ENCODE measurements at regions not wholly inside any gene's neighbourhood (a gene's known extent, or its start where the extent isn't known, plus 50 kb on each side); places are given as distances from the start of the nearest gene placed in this dataset.

DNA sequence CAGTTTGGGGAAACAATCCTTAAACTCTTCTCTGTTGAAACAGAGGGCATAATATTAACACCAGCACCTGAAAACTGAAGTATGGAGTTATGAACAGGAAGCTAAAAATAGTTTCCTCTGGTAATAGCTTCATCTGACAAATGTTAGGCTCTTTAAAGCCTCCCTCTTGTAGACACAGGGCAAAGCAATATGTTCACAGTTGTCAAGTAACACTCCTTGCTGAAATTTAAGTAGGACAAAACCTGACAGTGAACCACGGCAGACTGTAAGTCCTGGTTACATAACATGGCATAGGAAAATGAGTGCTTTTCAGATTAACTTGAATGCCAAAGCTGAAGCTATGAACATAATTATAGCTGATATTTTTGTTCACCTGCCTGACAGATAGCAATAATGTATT is 172.9 kb downstream of the CMPK2 start:
- DNase-seq: no peak

GRCh38 chr2:6694555-6694954 is 171.2 kb downstream of the CMPK2 start:
- no peak for DNase-seq

- DNase-seq: no peak
Observed at GRCh38 chr2:6700335-6700734, 165.4 kb downstream of the CMPK2 start.

- DNase-seq: no peak
Observed at GRCh38 chr2:6704077-6704476, 161.6 kb downstream of the CMPK2 start.

DNA sequence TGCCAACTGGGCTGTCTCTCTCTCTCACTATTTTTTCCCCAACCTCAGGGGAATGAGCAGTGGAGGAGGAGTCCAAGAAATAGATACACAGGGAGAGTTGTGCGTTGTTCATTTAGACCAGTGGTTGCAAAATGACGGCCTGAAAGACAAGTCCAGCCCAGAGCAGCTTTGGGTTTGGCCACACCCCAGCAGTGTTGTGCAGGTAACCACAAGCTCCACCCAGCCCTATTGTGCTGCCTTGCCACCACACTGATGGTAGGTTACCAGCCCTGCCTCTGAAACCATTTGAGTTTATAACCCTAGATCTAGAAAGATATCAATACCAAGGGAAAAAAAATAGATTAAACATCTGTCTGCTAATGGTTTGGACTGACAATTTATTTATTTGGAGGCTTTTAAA is 144.3 kb downstream of the CMPK2 start:
- no peak for DNase-seq

GRCh38 chr2:6722574-6722973 is 143.1 kb downstream of the CMPK2 start:
- DNase-seq: no peak

- no peak for DNase-seq
Observed at GRCh38 chr2:6723865-6724604, 141.7 kb downstream of the CMPK2 start.

DNA sequence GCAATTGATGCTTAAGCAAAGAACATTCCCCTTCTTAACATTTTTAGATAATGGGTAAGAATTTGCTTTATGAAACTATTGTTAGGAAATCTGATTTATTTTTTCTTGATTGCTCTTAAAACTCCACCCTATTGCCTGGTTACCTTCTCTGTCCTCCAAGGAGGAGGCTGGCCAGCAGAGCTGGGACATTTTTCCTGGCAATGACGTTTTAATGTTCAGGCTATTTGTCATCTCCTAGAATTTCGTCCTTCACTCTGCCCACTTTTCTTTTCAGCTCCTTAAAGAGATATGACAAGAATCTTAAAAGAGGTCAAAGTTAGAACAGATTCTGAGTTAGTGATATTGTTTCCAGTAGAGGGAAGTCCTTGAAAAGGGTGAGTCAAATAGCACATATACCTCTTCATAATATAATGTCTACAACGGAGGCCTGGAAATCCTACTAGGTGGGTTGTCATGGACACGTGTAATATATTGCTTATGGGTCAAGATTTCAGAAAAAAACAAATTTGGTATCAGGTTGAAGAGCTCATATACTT is 141.0 kb downstream of the CMPK2 start:
- no peak for DNase-seq

DNA sequence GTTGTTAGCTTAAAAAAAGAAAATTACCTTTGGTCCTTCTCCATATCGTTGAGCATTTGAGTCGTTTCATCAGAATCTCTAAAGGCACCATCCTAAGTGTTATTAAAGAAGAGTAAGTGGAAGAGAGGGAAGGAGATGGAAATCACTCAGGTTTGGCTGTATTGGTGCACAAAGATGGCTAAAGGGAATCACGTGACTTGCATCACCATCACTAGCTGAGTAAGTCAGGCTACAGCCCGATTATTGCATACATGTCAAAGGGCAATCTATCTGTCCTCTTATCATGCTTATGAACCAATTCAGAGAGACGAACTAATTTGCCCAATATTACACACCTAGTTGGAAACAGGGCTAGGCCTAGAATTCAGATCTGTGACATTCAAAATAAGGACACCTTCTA is 137.6 kb downstream of the CMPK2 start:
- DNase-seq: no peak

GRCh38 chr2:6730003-6730402 is 135.7 kb downstream of the CMPK2 start:
- DNase-seq: no peak

GRCh38 chr2:6730649-6731532 is 134.8 kb downstream of the CMPK2 start:
- no peak for DNase-seq

DNA sequence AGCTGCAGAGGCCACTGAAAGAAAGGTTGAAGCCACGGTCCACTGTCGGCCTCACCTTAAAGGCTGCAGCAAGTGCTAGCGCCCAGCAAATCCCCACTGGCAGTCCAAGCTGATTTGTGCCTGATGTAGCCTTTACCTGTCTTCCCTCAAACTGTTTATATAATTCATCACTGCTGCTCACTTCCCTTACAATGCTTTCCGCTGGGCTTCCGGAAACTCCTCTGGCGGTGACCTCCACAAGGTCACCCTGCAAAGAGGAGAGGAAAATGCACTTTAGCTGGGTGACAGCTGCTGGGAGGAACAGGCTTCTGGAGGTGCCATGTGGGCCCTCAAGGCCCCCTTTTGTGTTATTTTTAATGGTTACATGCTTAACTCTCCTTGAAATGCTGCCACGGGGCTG is 126.2 kb downstream of the CMPK2 start:
- no peak for DNase-seq

DNA sequence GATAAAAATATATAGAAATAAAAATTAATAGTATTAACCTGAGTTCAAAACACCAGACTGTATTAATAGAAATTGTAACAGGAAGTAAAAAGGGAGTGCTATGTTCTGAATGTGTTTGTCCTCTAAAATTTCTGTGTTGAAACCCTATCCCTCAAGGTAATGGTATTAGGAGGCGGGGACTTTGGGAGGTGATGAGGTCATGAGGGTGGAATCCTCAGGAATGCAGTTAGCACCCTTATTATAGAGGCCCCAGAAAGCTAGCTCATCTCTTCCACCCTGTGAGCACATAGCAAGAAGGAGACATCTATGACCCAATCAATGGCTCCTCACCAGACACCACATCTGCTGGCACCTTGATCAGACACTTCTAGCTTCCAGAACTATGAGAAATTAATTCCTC is 124.5 kb downstream of the CMPK2 start:
- no peak for DNase-seq

- no peak for DNase-seq
Observed at GRCh38 chr2:6744038-6744437, 121.7 kb downstream of the CMPK2 start.

DNA sequence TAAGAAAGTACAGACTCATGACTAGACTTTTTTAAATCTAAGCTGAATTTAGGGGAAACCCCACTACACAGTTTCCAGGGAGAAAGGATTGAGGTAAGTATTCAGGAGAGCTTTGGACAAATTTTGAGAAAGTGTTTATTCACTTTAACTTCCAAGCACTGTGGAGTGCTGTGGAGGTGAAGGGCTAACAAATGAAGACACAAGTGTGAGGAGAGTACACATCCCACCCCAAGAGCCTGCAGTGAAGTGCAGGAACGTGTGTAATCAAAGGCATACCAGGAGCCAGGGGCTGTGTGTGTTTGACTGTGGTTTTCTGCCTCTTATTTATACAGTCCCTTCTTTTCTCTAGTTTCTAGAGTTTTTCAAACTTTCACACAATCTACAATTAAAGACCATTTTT is 118.3 kb downstream of the CMPK2 start:
- DNase-seq: no peak

GRCh38 chr2:6748406-6749067 is 117.2 kb downstream of the CMPK2 start:
- no peak for DNase-seq

- DNase-seq: no peak
Observed at GRCh38 chr2:6749962-6750361, 115.7 kb downstream of the CMPK2 start.

DNA sequence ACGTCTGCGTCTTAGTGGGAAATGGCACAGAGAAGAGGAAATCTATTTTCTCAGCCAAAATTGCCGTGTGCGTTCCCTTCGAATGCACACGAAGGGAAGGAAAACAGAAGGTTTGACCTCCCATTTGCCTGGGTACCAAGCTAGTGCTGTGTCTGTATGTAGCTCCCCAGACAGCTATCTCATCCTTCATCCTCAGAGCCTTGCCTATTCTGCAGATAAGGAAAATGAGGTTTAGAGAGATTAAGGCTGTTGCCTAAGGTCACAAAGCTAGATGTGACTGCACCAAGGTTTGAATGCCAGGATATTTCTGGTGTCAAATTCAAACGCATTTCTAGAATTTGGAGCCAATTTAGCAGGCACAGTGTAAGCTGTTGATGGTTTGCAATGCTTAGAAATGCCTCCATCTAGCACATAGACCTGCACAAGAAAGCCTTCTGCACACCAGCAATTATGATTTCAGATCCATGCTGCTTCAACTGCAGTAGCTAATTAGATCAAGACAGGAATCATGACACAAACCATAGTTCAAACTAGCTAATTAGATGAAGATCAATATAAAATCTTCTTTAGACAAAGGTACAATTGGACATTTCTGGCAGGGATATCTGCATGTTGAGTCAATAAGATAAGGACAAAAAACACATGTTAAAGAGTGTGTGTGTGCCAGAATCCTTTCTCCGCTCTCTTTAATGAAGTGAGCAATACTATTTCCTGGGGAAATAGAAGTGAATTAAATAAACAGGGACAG is 115.1 kb downstream of the CMPK2 start:
- no peak for DNase-seq

- DNase-seq: no peak
Observed at GRCh38 chr2:6754419-6754818, 111.3 kb downstream of the CMPK2 start.

DNA sequence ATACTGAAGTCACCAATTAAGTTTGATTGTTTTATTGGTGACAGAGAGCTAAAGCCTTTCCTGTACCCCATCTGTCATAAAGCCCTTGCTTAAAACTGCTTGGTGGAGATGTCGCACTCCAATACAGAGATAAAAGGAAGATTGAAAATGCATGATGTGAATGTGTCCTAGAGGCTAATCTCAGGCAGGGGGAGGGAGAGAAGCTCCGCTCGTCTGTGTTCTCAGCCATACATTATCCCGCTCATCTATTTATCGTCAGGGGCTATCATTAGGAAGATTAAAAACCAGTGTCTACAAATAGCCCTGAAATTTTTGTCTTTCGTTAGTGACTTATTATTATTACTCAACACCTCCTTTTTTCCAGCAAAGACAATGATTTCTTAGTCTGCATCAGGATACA is 110.3 kb downstream of the CMPK2 start:
- DNase-seq: no peak

DNA sequence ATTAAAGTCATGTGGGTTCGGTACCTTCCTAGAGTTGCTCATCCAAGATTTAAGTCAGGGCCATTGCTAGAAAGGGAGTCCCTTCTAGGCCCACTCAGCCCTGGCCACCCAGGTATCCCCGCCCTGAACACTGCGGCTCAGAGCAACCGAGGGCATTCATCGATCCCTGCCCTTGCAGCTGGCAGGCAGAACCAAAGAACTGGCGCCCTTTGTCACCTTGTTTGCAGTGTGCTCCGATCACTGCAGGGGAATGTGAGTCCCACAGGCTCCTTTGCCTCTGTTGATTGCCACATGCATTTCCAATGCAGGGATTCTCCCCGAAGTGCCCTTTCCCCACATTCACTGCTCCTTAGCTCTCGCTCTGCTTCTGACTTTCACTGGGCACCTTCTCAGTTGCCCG is 108.5 kb downstream of the CMPK2 start:
- no peak for DNase-seq

DNA sequence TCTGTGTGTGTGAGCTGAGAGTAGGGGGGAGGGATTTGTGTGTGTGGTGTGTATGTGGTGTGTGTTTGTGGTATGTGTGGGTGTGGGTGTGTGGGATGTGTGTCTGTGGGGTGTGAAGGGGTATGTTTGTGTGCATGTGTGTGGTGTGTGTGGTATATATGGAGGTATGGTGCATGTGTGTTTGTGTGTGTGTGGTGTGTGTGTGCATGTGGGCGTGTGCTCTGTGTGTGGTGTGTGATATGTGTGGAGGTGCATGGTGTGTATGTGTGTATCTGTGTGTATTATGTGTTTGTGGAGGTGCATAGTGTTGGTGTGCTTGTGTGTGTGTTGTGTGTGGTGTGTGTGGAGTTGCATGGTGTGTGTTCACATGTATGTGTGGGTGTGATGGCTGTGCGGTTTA is 106.0 kb downstream of the CMPK2 start:
- DNase-seq: no peak

DNA sequence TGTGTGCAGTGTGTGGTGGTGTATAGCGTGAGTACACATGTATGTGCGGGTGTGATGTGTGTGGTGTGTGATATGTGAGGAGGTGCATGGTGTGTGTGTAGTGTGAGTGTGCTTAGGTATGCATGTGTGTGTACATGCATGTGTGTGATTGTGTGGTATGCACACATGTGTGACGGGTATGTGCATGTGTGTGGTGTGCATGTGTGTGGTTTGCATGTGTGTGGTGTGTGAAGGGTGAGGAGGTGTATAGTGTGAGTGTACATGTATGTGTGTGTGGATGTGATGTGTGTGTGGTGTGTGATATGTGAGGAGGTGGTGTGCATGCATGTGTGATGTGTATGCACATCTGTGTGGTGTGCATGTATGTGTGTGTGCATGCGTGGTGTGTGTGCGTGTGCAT is 105.6 kb downstream of the CMPK2 start:
- no peak for DNase-seq
